ENCODE measurements at regions not wholly inside any gene's neighbourhood (a gene's known extent, or its start where the extent isn't known, plus 50 kb on each side); places are given as distances from the start of the nearest gene placed in this dataset.

GRCh38 chr9:1261879-1262766, 212.0 kb downstream of the DMRT2 start:
- no peaks in the 10 kb centered on the region for H3K9me3 Mint-ChIP-seq
- no peak overlapping the region for H3K4me3 Mint-ChIP-seq
- no peak for DNase-seq
- no peak overlapping the region for H3K27ac Mint-ChIP-seq
- no peaks in the 10 kb centered on the region for H3K27me3 Mint-ChIP-seq
- no peaks in the 10 kb centered on the region for H3K4me1 Mint-ChIP-seq
- H3K36me3 Mint-ChIP-seq: no peaks in the 10 kb centered on the region
- no peak for ATAC-seq (replicated peaks)

DNA sequence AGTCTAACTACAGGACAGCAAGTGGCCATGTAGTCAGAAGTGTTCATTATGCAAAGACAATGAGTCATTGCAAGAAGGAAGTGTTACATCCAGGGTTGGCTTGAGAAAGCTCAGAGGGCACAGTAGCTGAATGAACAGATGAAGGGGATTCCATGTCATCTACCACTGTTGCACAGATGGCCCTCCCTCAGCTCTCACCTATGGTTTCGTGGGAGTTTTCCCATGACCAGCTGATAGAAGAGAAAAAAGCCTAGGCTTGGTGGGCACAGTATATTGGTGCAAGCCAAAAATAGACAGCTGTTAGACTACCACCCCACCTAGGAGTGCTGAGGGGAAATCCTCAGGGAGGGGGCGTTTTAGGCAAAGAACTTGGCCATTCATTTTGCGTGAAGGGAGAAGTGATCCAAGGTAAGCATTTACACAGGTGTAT, 217.0 kb downstream of the DMRT2 start:
- H3K9me3 Mint-ChIP-seq: peaks cover 0 to 2% of the 10 kb centered on the region in 2 donors
- peak in 1 of 2 donors; percentile 57 for ATAC-seq (replicated peaks)

GRCh38 chr9:1267581-1267980, 217.4 kb downstream of the DMRT2 start:
- H3K4me1 Mint-ChIP-seq: no peaks in the 10 kb centered on the region
- peaks cover 0 to 2% of the 10 kb centered on the region in 2 donors for H3K9me3 Mint-ChIP-seq
- no peaks in the 10 kb centered on the region for H3K27me3 Mint-ChIP-seq
- ATAC-seq (replicated peaks) (no peak), DNase-seq (no peak)
- no peak overlapping the region for H3K27ac Mint-ChIP-seq
- H3K4me3 Mint-ChIP-seq: no peak overlapping the region
- H3K36me3 Mint-ChIP-seq: no peaks in the 10 kb centered on the region

More for the DNA sequence above, 217.0 kb downstream of the DMRT2 start:
- DNase-seq: no peak
- Mint-ChIP-seq H3K27ac (no peak overlapping the region), H3K36me3 (no peaks in the 10 kb centered on the region), H3K4me3 (no peak overlapping the region), H3K27me3 (no peaks in the 10 kb centered on the region), H3K4me1 (no peaks in the 10 kb centered on the region)

- no peaks in the 10 kb centered on the region for H3K4me1 Mint-ChIP-seq
- no peaks in the 10 kb centered on the region for H3K36me3 Mint-ChIP-seq
- DNase-seq: no peak
- no peaks in the 10 kb centered on the region for H3K27me3 Mint-ChIP-seq
- no peak for ATAC-seq (replicated peaks)
- no peak overlapping the region for H3K4me3 Mint-ChIP-seq
- H3K27ac Mint-ChIP-seq: no peak overlapping the region
- peaks cover 0 to 2% of the 10 kb centered on the region in 2 donors for H3K9me3 Mint-ChIP-seq
These were observed 219.6 kb downstream of the DMRT2 start for GRCh38 chr9:1269533-1270315.

DNA sequence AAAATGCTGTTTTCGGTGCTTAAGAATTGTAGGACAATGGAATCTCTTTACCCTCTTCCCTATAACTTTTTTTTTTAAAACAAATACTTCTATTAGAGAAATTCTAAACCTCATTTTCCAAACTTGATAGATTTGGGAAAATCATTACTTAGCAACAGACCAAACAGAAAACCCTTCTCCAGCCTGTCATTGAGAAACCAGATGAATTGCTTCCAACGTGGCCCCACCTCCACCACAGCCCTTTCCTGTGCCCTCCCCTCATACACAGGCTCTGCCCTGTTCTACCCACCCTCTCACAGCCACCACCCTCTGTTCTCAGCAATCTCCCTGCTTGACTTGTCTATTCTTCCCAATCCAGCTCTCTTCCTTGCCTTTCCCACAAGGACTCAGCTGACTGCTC, 221.2 kb downstream of the DMRT2 start:
- DNase-seq: no peak
- Mint-ChIP-seq H3K27ac (no peak overlapping the region), H3K36me3 (no peaks in the 10 kb centered on the region), H3K27me3 (no peaks in the 10 kb centered on the region), H3K9me3 (peaks cover 0 to 4% of the 10 kb centered on the region in 2 donors), H3K4me3 (no peak overlapping the region), H3K4me1 (no peaks in the 10 kb centered on the region)
- ATAC-seq (replicated peaks): no peak

- no peak overlapping the region for H3K4me3 Mint-ChIP-seq
- DNase-seq (no peak), ATAC-seq (replicated peaks) (no peak)
- no peaks in the 10 kb centered on the region for H3K27me3 Mint-ChIP-seq
- no peak overlapping the region for H3K27ac Mint-ChIP-seq
- H3K4me1 Mint-ChIP-seq: no peaks in the 10 kb centered on the region
- no peaks in the 10 kb centered on the region for H3K36me3 Mint-ChIP-seq
- H3K9me3 Mint-ChIP-seq: peaks cover 0 to 4% of the 10 kb centered on the region in 2 donors
These were observed 221.6 kb downstream of the DMRT2 start for GRCh38 chr9:1271786-1272185.

DNA sequence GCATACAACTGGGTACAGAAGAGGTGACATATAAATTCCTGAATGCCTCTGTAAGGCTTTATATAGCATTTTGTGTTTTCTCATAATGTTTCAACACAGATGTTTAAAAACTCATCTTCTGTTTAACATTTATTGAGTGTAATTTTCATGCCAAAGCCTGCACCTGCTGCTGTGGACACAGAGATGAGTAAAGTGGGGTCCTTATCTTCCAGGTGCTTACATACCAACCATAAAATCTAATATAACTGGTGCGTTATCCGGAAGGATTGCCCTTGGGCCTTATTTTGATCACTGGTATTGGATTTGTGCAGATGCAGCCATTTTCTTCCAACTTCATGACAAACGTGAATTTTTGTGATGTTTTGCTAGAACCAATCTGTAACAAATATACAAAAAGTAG, 222.3 kb downstream of the DMRT2 start:
- Mint-ChIP-seq H3K4me1 (no peaks in the 10 kb centered on the region), H3K9me3 (peaks cover 0 to 4% of the 10 kb centered on the region in 2 donors), H3K27ac (no peak overlapping the region), H3K36me3 (no peaks in the 10 kb centered on the region), H3K27me3 (no peaks in the 10 kb centered on the region), H3K4me3 (no peak overlapping the region)
- ATAC-seq (replicated peaks) (no peak), DNase-seq (no peak)

- no peaks in the 10 kb centered on the region for H3K4me1 Mint-ChIP-seq
- H3K36me3 Mint-ChIP-seq: no peaks in the 10 kb centered on the region
- H3K9me3 Mint-ChIP-seq: peaks cover 0 to 4% of the 10 kb centered on the region in 2 donors
- H3K27ac Mint-ChIP-seq: no peak overlapping the region
- no peak overlapping the region for H3K4me3 Mint-ChIP-seq
- DNase-seq (no peak), ATAC-seq (replicated peaks) (no peak)
- H3K27me3 Mint-ChIP-seq: no peaks in the 10 kb centered on the region
These were observed 223.7 kb downstream of the DMRT2 start for GRCh38 chr9:1273859-1274258.

DNA sequence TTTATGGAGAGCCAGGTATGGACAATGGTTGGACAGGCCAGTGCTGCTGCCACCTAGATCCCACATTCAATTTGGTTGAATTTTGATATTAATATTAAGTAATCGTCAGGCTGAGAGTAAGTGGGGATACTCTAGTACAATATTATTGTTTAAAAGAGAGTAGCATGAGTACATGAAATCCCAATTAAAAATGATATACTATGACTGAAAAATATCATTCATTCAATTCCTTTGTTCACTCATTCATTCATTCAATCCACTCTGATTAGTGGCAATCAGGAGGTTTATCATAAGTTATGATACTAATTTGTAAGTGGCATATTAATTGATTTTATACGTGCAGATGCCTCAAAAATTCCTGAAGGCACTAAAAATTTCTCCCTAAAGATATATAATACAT, 224.2 kb downstream of the DMRT2 start:
- no peak overlapping the region for H3K4me3 Mint-ChIP-seq
- H3K27ac Mint-ChIP-seq: no peak overlapping the region
- no peaks in the 10 kb centered on the region for H3K36me3 Mint-ChIP-seq
- no peaks in the 10 kb centered on the region for H3K4me1 Mint-ChIP-seq
- peaks cover 0 to 4% of the 10 kb centered on the region in 2 donors for H3K9me3 Mint-ChIP-seq
- H3K27me3 Mint-ChIP-seq: no peaks in the 10 kb centered on the region
- ATAC-seq (replicated peaks) (no peak), DNase-seq (no peak)

DNA sequence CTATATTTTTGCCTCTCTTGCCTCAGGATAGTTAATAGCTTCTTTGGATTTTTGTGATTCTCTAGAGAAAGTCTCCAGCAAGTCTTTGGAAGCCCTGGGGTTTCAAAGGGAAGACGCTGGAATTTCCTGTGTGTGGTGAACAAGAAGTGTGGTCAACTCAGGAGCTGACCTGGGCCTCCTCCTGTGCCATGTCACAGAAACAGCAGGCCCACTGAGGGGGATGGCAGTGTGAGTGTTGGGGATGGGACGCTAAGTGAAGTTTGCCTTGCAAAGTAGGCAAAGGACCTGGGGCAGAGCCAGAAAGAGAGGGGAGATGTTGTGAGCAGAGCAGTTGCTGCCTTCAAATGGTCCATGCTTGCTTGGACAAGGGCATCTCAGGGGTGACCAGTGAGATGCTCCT, 226.3 kb downstream of the DMRT2 start:
- Mint-ChIP-seq H3K27me3 (no peaks in the 10 kb centered on the region), H3K4me3 (no peak overlapping the region), H3K9me3 (peaks cover 0 to 2% of the 10 kb centered on the region in 2 donors), H3K4me1 (no peaks in the 10 kb centered on the region), H3K27ac (no peak overlapping the region), H3K36me3 (no peaks in the 10 kb centered on the region)
- DNase-seq: no peak
- ATAC-seq (replicated peaks): no peak

GRCh38 chr9:1284727-1285126, 234.6 kb downstream of the DMRT2 start:
- ATAC-seq (replicated peaks) (no peak), DNase-seq (no peak)
- Mint-ChIP-seq H3K36me3 (no peaks in the 10 kb centered on the region), H3K4me3 (no peak overlapping the region), H3K9me3 (peaks cover 5 to 7% of the 10 kb centered on the region in 2 donors), H3K27ac (no peak overlapping the region), H3K4me1 (no peaks in the 10 kb centered on the region), H3K27me3 (no peaks in the 10 kb centered on the region)

DNA sequence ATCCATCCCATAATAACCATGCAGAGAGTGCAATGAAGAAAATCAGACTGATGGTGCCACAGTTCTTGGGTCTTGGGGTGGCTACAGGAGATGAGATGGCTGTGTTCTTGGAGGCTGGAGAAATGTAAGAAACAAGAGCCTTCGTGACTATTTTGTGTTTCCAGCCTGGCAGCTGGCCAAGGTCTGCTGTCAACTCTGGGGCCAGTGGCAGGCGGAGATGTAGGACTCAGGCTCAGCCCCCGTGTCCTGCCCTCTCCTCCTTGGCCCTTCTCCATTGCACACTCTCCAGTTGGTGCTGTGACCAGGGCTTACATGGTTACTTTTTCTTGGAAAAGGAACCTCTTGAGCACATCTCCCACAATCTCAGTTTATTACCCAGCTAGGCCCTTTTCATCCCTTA, 235.4 kb downstream of the DMRT2 start:
- DNase-seq (no peak), ATAC-seq (replicated peaks) (no peak)
- Mint-ChIP-seq H3K36me3 (no peaks in the 10 kb centered on the region), H3K27me3 (no peaks in the 10 kb centered on the region), H3K4me3 (no peak overlapping the region), H3K4me1 (no peaks in the 10 kb centered on the region), H3K9me3 (peaks cover 5 to 7% of the 10 kb centered on the region in 2 donors), H3K27ac (no peak overlapping the region)

DNA sequence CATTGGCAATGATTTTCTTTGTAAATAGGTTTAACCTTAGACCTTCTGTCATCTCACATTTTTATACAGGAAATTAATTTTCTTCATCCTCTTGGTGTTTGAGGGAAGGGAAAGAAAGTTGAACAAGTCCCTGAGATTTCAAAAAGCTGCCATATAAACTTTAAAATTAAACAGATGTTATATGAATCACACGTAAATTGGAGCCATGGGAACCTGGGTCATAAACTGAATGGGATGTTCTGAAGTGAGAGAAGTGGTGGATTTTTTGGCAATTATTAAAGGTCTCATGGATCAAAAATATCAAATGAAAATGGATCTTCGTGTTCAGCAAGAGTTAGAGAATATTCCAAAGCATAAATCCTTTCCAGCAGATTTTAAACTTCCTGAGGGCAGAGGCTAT, 242.2 kb downstream of the DMRT2 start:
- H3K27me3 Mint-ChIP-seq: peaks cover 0 to 5% of the 10 kb centered on the region in 2 donors
- DNase-seq (no peak), ATAC-seq (replicated peaks) (no peak)

DNA sequence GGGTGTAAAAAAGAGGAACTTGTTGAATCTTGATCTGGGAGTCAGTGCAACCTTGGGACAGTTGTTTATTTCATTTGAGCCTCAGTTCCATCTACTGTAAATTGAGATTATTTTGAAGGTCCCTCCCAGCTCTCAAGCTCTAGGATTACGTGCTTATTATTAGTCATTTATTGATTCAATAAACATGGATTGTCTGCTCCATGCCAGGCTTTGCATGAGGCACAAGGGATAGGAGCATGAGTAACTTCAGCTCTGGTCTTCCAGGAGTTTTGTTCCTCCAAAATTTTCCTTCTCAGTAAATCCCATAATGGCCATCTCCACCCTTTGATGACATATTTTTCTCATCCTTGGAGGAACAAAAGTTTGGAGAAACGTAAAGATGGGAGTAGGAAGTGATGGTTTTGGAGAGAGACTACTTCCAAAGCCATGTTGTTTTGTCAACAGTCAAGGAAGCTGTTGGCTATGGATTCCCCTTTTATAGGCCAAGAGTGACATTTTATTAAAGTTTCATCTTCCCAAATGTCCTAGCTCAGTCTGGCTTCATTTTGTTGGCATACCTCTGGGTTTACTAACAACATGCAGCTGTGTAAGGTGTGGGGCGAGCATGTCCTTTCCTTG, 244.6 kb downstream of the DMRT2 start:
- H3K27ac Mint-ChIP-seq: no peak overlapping the region
- ATAC-seq (replicated peaks) (no peak), DNase-seq (no peak)
- H3K4me3 Mint-ChIP-seq: no peak overlapping the region
- H3K36me3 Mint-ChIP-seq: no peaks in the 10 kb centered on the region
- H3K4me1 Mint-ChIP-seq: no peaks in the 10 kb centered on the region
- H3K27me3 Mint-ChIP-seq: peaks cover 0 to 5% of the 10 kb centered on the region in 2 donors
- H3K9me3 Mint-ChIP-seq: no peaks in the 10 kb centered on the region

More for the DNA sequence above, 242.2 kb downstream of the DMRT2 start:
- no peaks in the 10 kb centered on the region for H3K36me3 Mint-ChIP-seq
- no peak overlapping the region for H3K27ac Mint-ChIP-seq
- H3K4me3 Mint-ChIP-seq: no peak overlapping the region
- H3K4me1 Mint-ChIP-seq: no peaks in the 10 kb centered on the region
- no peaks in the 10 kb centered on the region for H3K9me3 Mint-ChIP-seq
